NCI-H146 treated with DMSO at 0.1 percent for 48 hours (cell line): ENCODE measurements at regions not wholly inside any gene's neighbourhood (a gene's known extent, or its start where the extent isn't known, plus 50 kb on each side); places are given as distances from the start of the nearest gene placed in this dataset.
"Not testable (repeated sequence)": the region's sequence is repeated elsewhere in the genome, so short reads cannot be mapped to it uniquely, and the experiment has no call there.

Experiments used
- DNase-seq: peaks from one replicate; lab custom pipeline; 2025; ENCODE audit not compliant: unreplicated experiment; lab: John Stamatoyannopoulos, UW

DNA sequence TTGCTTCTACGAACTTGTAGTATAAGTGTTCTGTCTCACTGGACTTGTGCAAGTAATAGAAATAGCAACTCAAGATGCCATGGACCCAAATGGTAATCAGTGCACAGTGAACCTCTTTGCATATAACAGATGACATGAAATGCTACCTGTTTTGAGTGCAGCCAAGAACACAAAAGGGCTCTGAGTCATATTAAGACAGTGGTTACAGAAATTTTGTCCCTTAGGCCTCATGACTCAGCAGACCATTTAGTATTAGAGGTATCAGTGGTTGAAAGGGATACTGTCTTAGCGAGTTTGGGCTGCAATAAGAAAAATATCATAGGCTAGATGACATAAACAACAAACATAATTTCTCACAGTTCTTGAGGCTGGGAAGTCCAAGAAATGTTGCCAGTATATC lies 502.9 kb upstream of the PCDH10 start:
- no peak for DNase-seq

GRCh38 chr4:132651196-132651595 lies 497.9 kb upstream of the PCDH10 start:
- no peak for DNase-seq

- DNase-seq, result no peak
These were observed 488.9 kb upstream of the PCDH10 start for GRCh38 chr4:132660181-132660580.

GRCh38 chr4:132662456-132662855 lies 486.6 kb upstream of the PCDH10 start:
- no peak for DNase-seq

DNA sequence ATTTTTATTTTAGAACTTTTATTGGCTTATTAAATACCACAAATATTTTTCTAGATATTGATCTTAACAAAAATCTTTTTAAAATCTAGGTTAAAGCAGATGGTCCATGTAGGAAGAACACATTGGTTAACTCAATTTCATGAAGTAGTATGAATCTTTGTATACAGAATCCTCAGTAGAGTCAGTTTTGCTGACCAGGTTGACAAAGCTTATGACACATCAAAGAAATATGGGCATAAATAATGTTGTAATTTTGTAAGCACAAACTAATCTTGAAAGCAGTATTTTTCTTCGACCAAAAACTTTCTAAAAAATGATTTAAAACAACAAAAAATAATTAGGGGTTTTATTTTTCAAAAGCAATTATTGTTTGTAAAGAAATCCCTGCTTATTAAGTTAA lies 479.3 kb upstream of the PCDH10 start:
- DNase-seq, result no peak

- DNase-seq, result no peak
These were observed 478.5 kb upstream of the PCDH10 start for GRCh38 chr4:132670557-132670956.

DNA sequence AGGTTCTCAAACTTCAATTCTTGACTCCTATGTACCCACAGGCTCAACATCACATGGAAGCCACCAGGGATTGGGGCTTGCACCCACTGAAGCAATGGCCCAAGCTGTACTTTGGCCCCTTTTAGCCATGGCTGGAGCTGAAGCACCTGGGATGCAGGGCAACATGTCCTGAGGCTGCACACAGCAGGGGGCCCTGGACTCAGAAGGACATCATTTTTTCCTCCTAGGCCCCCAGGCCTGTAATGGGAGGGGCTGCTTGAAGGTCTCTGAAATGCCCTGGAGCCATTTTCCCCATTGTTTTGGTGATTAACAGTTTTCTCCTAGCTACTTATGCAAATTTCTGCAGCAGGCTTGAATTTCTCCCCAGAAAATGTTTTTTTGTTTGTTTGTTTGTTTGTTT lies 465.1 kb upstream of the PCDH10 start:
- no peak for DNase-seq

DNA sequence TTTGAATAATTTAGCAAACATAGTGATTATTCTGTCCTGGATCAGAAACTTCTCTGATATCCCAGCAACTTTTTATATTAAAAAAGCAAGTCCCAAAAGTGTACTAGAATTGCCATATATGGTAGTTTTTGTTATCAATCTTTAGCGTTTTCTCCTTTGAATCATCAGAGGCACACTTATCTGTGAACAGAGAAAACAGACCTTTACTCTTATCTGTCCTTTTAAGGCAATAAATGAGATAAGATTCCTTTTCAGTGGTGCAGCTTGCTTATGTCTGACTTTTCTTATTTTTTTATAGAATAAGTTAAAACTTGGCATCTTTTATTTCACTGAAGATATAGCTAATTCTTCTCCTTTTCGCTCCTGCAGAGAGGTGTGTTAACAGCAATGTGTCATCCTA lies 458.1 kb upstream of the PCDH10 start:
- DNase-seq, result no peak

DNA sequence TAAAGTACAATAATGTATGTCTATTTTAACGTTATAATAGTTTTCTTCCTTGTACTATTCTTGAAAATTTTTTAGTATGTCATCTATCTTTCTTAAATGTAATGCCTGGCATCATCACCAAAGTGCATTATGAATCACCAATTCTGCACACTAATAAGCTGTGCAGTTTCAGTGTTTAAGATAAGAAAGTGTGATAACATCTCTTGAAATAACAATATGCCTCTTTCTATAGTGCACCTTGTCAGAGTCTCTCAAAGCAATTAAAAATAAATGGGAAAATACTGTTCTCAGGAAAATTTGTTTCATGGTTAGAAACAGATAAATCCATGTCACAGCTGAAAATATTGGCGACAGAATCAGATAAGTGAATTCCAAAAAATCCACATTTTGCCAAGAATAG lies 457.4 kb upstream of the PCDH10 start:
- no peak for DNase-seq

DNA sequence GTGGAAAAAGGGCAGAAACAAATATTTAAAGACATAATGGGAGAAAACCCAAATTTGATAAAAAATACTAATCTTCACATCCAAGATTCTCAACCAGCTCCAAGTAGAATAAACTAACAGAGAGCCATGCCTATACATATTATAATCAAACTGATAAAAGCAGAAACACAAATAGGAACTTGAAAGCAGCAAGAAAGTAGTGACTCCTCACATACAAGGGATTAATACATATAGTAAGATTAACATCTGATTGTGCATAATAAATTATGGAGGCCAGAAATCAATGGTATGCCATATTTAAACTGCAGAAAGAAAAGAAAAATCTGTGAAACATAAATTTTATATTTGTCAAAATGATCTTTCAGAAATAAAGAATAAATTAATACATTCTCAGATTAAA lies 454.3 kb upstream of the PCDH10 start:
- DNase-seq, result no peak

DNA sequence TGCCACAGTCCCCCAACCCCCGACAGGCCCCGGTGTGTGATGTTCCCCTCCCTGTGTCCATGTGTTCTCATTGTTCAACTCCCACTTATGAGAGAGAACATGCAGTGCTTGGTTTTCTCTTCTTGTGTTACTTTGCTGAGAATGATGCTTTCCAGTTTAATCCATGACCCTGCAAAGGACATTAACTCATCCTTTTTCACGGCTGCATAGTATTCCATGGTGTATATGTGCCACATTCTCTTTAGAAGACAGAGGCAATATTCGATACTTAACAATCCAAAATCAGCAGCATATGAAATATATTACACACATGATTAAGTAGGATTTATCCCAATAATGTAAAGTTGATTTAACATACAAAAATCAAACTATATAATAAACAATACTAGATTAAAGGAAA lies 451.6 kb upstream of the PCDH10 start:
- DNase-seq, result not testable (repeated sequence)

DNA sequence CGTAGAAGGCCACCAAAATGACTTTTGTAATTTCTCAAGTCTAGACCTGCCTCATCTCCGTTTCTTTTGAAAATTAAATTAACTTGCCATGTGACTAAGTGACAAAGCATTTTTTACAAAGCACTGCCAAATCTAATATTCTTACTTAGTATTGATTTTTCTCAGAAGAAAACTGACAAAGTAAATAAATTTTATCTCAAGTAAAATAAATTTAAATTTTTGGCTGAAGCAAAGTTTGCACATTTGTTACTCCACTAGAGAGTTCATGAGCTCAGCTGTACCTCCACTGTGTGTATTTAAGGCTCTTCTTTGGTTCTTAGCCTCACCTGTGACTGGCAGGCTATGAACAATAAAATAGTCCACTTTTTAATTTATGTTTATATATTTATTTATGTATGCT lies 441.1 kb upstream of the PCDH10 start:
- DNase-seq, result no peak

DNA sequence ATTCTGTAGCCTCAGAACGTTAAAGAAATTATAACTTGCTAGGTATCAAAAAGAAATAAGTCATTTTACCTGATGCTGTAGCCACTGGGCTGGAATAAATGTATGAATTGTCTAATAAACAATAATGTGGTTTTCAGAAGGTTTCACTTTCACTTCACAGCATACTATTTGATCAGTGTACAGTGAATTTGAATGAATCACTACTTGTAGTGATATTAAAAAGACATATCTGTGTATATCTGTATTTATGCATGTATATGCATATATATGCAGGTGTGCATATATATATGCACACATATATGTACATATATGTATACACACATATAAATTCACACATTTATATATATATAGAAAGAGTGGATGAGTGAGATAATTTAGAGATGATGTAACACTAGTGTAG lies 440.0 kb upstream of the PCDH10 start:
- no peak for DNase-seq

DNA sequence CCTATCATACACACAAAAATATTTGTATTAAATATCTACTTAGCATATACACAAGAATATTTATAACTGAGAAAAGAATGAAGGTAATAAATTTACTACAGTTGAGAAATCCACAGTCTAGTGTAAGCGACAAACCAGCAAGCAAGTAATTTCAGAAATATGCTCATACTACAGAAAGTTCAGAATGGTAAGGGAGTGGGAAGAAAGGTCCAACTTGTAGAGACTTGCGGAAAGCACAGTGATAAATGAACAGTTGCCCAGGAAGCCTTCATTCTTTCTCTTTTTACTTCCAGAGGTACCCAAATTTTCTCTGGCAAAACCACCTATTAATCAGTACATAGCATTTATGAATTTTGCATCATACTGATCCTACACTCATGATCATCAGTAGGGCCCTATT lies 438.1 kb upstream of the PCDH10 start:
- DNase-seq, result no peak

DNA sequence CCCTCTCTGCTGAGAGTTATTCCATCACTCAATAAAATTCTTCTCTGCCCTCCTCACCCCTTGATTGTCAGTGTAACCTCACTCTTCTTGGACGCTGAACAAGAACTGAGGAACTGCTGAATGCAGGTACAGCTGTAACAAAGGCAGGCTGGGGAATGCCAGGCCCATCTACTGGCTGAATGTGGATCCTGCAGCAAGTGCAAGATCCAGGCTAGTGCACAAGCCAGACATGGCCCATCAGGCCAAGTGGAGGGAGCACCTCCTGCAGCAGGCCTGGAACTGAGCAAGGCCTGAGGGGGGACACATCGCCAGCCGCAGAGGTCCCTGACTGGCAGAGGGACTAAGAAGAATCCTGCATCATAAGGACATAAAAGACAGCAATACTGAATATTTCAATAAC lies 411.8 kb upstream of the PCDH10 start:
- DNase-seq, result no peak

- no peak for DNase-seq
These were observed 389.8 kb upstream of the PCDH10 start for GRCh38 chr4:132759199-132759780.

GRCh38 chr4:132763465-132763864 lies 385.6 kb upstream of the PCDH10 start:
- no peak for DNase-seq

DNA sequence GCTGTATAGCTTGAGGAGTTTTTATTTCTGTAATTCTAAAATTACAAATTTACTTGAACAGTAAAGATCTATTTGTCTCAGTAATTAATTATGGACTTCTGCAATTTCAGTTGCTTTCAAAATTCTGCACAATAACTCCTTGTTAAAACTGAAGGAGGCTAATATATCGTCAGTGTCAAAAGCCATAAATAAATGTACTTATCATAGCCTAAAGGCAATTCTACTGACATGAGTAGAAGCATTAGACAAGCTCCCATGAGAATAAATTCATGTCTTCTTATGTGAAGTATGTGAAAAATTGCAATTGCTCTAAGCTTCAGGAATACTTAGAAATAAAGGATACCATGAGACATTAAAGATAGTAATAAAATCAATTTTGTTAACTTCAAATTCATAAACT lies 381.2 kb upstream of the PCDH10 start:
- no peak for DNase-seq

DNA sequence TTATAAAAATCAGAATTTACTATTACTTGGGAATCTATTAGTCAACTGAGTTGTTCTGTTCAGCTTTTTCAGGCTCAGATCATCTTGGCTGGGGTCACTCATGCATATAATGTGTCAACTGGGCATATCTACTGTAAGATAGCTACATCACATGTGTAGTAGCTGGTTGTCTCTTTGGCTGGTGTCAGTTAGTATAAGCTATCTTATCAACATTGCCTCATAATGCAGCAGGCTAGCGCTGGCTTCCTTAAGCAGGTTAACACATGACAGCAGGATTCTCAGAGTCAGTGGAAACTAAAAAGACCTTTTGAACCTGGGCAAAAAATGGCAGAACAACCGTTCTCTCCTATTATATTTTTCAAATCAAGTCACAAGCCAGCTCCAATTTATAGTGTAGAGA lies 378.3 kb upstream of the PCDH10 start:
- DNase-seq, result no peak

GRCh38 chr4:132792310-132792709 lies 356.8 kb upstream of the PCDH10 start:
- DNase-seq, result no peak

DNA sequence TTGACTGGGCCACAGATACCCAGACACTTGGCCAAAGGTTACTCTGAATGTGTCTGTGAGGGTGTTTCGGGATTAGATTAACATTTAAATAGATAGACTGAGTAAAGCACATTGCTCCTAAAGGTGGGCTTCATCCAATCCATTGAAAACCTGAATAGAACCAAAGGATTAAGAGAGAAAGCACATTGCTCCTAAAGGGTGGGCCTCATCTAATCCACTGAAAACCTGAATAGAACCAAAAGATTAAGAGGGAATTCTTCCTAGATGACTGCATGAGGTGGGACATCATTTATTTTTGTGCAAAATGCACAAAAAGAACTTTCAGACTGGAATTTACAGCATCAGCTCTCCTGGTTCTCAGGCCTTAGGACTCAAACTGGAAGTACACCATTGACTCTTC lies 351.2 kb upstream of the PCDH10 start:
- DNase-seq, result no peak

DNA sequence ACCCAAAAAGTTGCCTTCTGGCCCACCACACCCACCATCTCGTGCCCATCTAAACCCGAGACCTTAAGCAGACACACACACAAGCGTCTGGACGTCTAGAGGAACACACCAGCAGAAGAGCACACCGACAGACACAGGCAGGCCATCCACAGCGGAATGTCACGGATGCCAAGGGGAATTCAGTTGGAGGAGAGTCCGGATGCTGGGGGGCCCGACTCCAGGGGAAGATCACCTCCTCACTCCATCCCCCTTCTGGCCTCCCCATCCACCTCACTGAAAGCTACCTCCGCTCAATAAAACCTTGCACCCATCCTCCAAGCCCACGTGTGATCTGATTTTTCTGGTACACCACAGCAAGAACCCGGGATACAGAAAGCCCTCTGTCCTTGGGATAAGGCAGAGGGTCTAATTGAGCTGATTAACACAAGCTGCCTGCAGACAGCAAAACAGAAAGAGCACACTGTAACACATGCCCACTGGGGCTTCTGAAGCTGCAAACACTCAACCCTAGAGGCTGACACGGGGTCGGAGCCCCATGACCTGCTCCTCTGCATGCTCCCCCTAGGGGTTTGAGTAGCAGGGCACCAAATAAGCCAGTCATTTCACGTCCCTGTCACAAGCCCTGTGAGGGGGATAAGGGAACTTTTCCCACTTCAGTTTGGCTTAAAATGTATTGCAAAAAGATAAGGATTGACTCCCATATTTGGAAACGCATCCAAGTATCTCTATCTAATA lies 339.6 kb upstream of the PCDH10 start:
- no peak for DNase-seq

DNA sequence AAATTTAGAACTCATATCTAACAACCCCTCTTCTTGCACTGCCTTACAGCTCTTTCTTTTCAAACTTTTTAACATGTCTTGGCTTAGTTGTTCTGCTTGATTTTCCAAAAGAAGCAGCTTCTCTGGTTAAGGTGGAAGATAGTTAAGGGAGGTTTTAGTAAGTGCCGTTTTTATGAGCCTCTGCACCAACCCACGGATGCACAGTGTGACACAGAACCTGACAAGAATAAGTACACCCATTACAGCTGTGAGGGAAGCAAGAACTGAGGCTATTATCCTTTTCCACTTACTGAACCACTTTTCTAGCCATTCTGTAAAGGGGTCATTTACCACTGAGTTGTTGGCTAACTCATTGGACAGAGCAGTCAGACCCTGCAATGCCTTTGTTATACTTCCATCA lies 336.0 kb upstream of the PCDH10 start:
- not testable (repeated sequence) for DNase-seq
